ENCODE measurements at regions not wholly inside any gene's neighbourhood (a gene's known extent, or its start where the extent isn't known, plus 50 kb on each side); places are given as distances from the start of the nearest gene placed in this dataset.
"Not testable (repeated sequence)": the region's sequence is repeated elsewhere in the genome, so short reads cannot be mapped to it uniquely, and the experiment has no call there.

GRCh38 chr16:16938009-16938408, 532.8 kb downstream of the XYLT1 start:
- DNase-seq (ENCODE audit: low spot score) (no peak), ATAC-seq (no peak)
- ChIA-PET POLR2A (no interaction called here), CTCF (no interaction called here)
- Mint-ChIP-seq H3K4me1 (peaks cover 41% of the 10 kb centered on the region), H3K9me3 (no peaks in the 10 kb centered on the region), H3K27me3 (ENCODE audit: low read depth) (peaks cover 56% of the 10 kb centered on the region), H3K27ac (no peak overlapping the region), H3K4me3 (no peak overlapping the region), H3K36me3 (no peaks in the 10 kb centered on the region)
- no peak for TF ChIP-seq FOXP4 (CRISPR knock-in tag; IDR thresholded peaks at IDR 0.05)

GRCh38 chr16:16938980-16939379, 531.8 kb downstream of the XYLT1 start:
- Mint-ChIP-seq H3K36me3 (no peaks in the 10 kb centered on the region), H3K27ac (no peak overlapping the region), H3K9me3 (no peaks in the 10 kb centered on the region), H3K4me1 (peaks cover 50% of the 10 kb centered on the region), H3K27me3 (ENCODE audit: low read depth) (peaks cover 59% of the 10 kb centered on the region), H3K4me3 (no peak overlapping the region)
- ChIA-PET POLR2A (no interaction called here), CTCF (no interaction called here)
- DNase-seq (ENCODE audit: low spot score) (no peak), ATAC-seq (no peak)
- TF ChIP-seq KAT7 (CRISPR knock-in tag; IDR thresholded peaks at IDR 0.05; ENCODE audit: borderline replicate concordance) = no peak
- no peak for TF ChIP-seq ZNF121 (CRISPR knock-in tag; IDR thresholded peaks at IDR 0.05)
- no peak for TF ChIP-seq MXD4 (CRISPR knock-in tag; IDR thresholded peaks at IDR 0.05; ENCODE audit: borderline replicate concordance)
- no peak for TF ChIP-seq ZNF671 (CRISPR knock-in tag; IDR thresholded peaks at IDR 0.05)
- TF ChIP-seq E2F1 (CRISPR knock-in tag; IDR thresholded peaks at IDR 0.05) = no peak
- TF ChIP-seq SOX15 (CRISPR knock-in tag; IDR thresholded peaks at IDR 0.05) = no peak
- no peak for TF ChIP-seq IRF1 (CRISPR knock-in tag; IDR thresholded peaks at IDR 0.05)
- no peak for TF ChIP-seq NR1H2 (CRISPR knock-in tag; IDR thresholded peaks at IDR 0.05)

GRCh38 chr16:16940351-16940750, 530.4 kb downstream of the XYLT1 start:
- POLR2A ChIA-PET = no interaction called here
- ATAC-seq (no peak; the same call in 1 of the 2 replicates), DNase-seq (ENCODE audit: low spot score) (peak; percentile 14)
- H3K27ac Mint-ChIP-seq = peak overlapping the region; percentile 85
- H3K4me1 Mint-ChIP-seq = peaks cover 47% of the 10 kb centered on the region
- TF ChIP-seq SOX15 (CRISPR knock-in tag; IDR thresholded peaks at IDR 0.05) (no peak), CTCF (IDR thresholded peaks at IDR 0.05) (no peak)
- H3K36me3 Mint-ChIP-seq = no peaks in the 10 kb centered on the region
- H3K4me3 Mint-ChIP-seq = peak overlapping the region; percentile 58
- no peaks in the 10 kb centered on the region for H3K9me3 Mint-ChIP-seq
- CTCF ChIA-PET = no interaction called here
- H3K27me3 Mint-ChIP-seq (ENCODE audit: low read depth) = peaks cover 59% of the 10 kb centered on the region

DNA sequence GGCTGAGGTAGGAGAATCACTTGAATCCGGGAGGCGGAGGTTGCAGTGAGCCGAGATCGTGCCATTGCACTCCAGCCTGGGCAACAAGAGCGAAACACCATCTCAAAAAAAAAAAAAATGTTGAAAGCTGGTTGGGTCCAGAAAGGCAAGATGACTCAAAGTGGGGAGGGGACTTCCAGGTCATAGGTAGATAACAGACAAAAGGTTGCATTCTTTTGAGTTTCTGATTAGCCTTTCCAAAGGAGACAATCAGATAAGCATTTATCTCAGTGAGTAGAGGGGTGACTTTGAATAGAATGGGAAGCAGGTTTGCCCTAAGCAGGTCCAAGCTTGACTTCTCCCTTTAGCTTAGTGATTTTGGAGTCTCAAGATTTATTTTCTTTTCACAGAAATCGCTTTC, 527.9 kb downstream of the XYLT1 start:
- H3K27ac Mint-ChIP-seq; H3K36me3 Mint-ChIP-seq; H3K4me3 Mint-ChIP-seq; DNase-seq (ENCODE audit: low spot score); H3K9me3 Mint-ChIP-seq; POLR2A ChIA-PET; ATAC-seq; CTCF ChIA-PET: not testable (repeated sequence)
- H3K4me1 Mint-ChIP-seq = peaks cover 47% of the 10 kb centered on the region
- peaks cover 52% of the 10 kb centered on the region for H3K27me3 Mint-ChIP-seq (ENCODE audit: low read depth)

GRCh38 chr16:16945207-16945606, 525.6 kb downstream of the XYLT1 start:
- H3K4me3 Mint-ChIP-seq = no peak overlapping the region
- ChIA-PET POLR2A (no interaction called here), CTCF (interaction anchor here (1.1 kb wide), 1 partner anchor 12 kb away, joined by 3 read pairs; no protein-coding TSS in a partner anchor)
- ATAC-seq (no peak), DNase-seq (ENCODE audit: low spot score) (no peak)
- no peaks in the 10 kb centered on the region for H3K36me3 Mint-ChIP-seq
- H3K9me3 Mint-ChIP-seq = peaks cover 12% of the 10 kb centered on the region
- peaks cover 28% of the 10 kb centered on the region for H3K27me3 Mint-ChIP-seq (ENCODE audit: low read depth)
- TF ChIP-seq, protein P1, sequence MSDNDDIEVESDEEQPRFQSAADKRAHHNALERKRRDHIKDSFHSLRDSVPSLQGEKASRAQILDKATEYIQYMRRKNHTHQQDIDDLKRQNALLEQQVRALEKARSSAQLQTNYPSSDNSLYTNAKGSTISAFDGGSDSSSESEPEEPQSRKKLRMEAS (CRISPR knock-in tag; IDR thresholded peaks at IDR 0.05) = no peak
- TF ChIP-seq ETV6 (CRISPR knock-in tag; IDR thresholded peaks at IDR 0.05) (no peak), ZNF512 (CRISPR knock-in tag; IDR thresholded peaks at IDR 0.05; ENCODE audit: borderline replicate concordance) (no peak)
- TF ChIP-seq, protein P2, sequence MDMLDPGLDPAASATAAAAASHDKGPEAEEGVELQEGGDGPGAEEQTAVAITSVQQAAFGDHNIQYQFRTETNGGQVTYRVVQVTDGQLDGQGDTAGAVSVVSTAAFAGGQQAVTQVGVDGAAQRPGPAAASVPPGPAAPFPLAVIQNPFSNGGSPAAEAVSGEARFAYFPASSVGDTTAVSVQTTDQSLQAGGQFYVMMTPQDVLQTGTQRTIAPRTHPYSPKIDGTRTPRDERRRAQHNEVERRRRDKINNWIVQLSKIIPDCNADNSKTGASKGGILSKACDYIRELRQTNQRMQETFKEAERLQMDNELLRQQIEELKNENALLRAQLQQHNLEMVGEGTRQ (CRISPR knock-in tag; IDR thresholded peaks at IDR 0.05) = no peak
- peaks cover 35% of the 10 kb centered on the region for H3K4me1 Mint-ChIP-seq
- no peak overlapping the region for H3K27ac Mint-ChIP-seq

Data from WTC11 (cell line).